HepG2 (cell line): ENCODE measurements at regions not wholly inside any gene's neighbourhood (a gene's known extent, or its start where the extent isn't known, plus 50 kb on each side); places are given as distances from the start of the nearest gene placed in this dataset.

ENCODE experiments used
- ATAC-seq: fragments of 200-7000 bp; cut with Tn5 transposase; 3 replicates; pipeline ENCODE4 v1.9.1; 2020; ENCODE audit warnings: mild to moderate bottlenecking, moderate library complexity
- BruUV-seq: library from RNA; stranded (reverse); fragments of 400-500 nt; replicated peaks from 2 replicates; lab custom pipeline; 2021; lab: Mats Ljungman, UMichigan
- CTCF ChIA-PET: fragments of 300-600 bp; formaldehyde crosslinking; extraction: SDS; loops from one replicate; lab custom pipeline; 2021; ENCODE audit warnings: low total read pairs, inconsistent platforms, low intra/inter-chr PET ratio; lab: Yijun Ruan, JAX
- POLR2A ChIA-PET: fragments of 350-600 bp; sonication (Branson Sonifier 250); formaldehyde crosslinking; loops from one replicate; lab custom pipeline; 2020; ENCODE audit warnings: antibody characterized with exemption, inconsistent platforms; lab: Yijun Ruan, JAX
- DNase-seq: peaks from one replicate; pipeline ENCODE4 v3.0.0-alpha.2; 2015; ENCODE audit warnings: low spot score
- FAIRE-seq: peaks from 3 replicates; lab custom pipeline; 2011; peaks lifted over from hg19 to GRCh38; lab: Jason Lieb, UNC
- H2AFZ ChIP-seq: one replicate; pipeline ENCODE4 v1.6.1; 2011; ENCODE audit warnings: low read length, inconsistent platforms
- H3K27ac ChIP-seq: fragments of 300-600 bp; 3 replicates; pipeline ENCODE4 v1.8.0; 2011; ENCODE audit warnings: mixed run types, mild to moderate bottlenecking, mixed read lengths, low read length, inconsistent platforms; ENCODE audit not compliant: insufficient read depth; ENCODE audit errors: extremely low read length
- H3K27me3 ChIP-seq, 2 experiments: fragments of 200-600 bp in 1 of 2; 2 replicates in 1 of 2; 3 replicates in 1 of 2; pipeline versions ENCODE4 v1.6.0 to v1.8.0; 2011; ENCODE audit warnings: low read length in 2 of 2, mild to moderate bottlenecking in 2 of 2, moderate library complexity in 2 of 2, inconsistent platforms in 1 of 2; ENCODE audit not compliant: insufficient read depth in 2 of 2, control insufficient read depth in 1 of 2
- H3K36me3 ChIP-seq, 2 experiments: fragments of 200-600 bp in 1 of 2; replicated peaks in 1 of 2; 2 replicates in 1 of 2; 3 replicates in 1 of 2; pipeline versions ENCODE4 v1.5.1 to v1.8.0; 2011; ENCODE audit warnings: low read length in 2 of 2, inconsistent platforms in 1 of 2; ENCODE audit not compliant: insufficient read depth in 2 of 2, control insufficient read depth in 1 of 2
- H3K4me1 ChIP-seq: 2 replicates; pipeline ENCODE4 v1.5.1; 2012; ENCODE audit warnings: low read length, inconsistent platforms; ENCODE audit not compliant: insufficient read depth
- H3K4me2 ChIP-seq: 2 replicates; pipeline ENCODE4 v1.6.0; 2011; ENCODE audit warnings: low read depth, low read length, inconsistent platforms
- H3K4me3 ChIP-seq, 3 experiments: fragments of 200-600 bp in 1 of 3; sonication (generic), shearing (Covaris generic) in 1 of 3; replicated peaks in 1 of 3; 2 replicates each; pipeline ENCODE4 v1.5.1; 2011 to 2016; ENCODE audit warnings: low read length in 3 of 3, inconsistent platforms in 2 of 3, low read depth in 2 of 3, mild to moderate bottlenecking in 2 of 3, control low read depth in 1 of 3, mixed read lengths in 1 of 3; ENCODE audit not compliant: insufficient read depth in 1 of 3
- H3K79me2 ChIP-seq: one replicate; pipeline ENCODE4 v1.6.1; 2011; ENCODE audit warnings: low read length, inconsistent platforms; ENCODE audit not compliant: insufficient read depth
- H3K9ac ChIP-seq: 2 replicates; pipeline ENCODE4 v1.6.0; 2011; ENCODE audit warnings: mild to moderate bottlenecking, low read depth, low read length, inconsistent platforms; ENCODE audit not compliant: insufficient read depth
- H3K9me3 ChIP-seq: 2 replicates; pipeline ENCODE4 v1.5.1; 2012; ENCODE audit warnings: mild to moderate bottlenecking, low read length
- H4K20me1 ChIP-seq: 2 replicates; pipeline ENCODE4 v1.6.0; 2011; ENCODE audit warnings: inconsistent platforms, mild to moderate bottlenecking, low read length, moderate library complexity; ENCODE audit not compliant: insufficient read depth
- ELF4 ChIP-seq: sonication (generic); formaldehyde crosslinking; IDR thresholded peaks from 2 replicates; pipeline ENCODE4 v1.5.0; 2020; ENCODE audit warnings: missing genetic modification reagents, mild to moderate bottlenecking, moderate library complexity, borderline replicate concordance
- GATAD1 ChIP-seq: IDR thresholded peaks from 2 replicates; pipeline ENCODE4 v1.6.1; 2016; ENCODE audit warnings: missing genetic modification reagents, missing compliant biosample characterization
- GTF2F1 ChIP-seq: fragments of 150-350 bp; IDR thresholded peaks from 2 replicates; pipeline ENCODE4 v1.6.1; 2014; ENCODE audit warnings: low read length
- LRRFIP1 ChIP-seq: sonication (generic); formaldehyde crosslinking; conservative IDR thresholded peaks from 2 replicates; pipeline ENCODE4 v1.4.0; 2020; ENCODE audit warnings: missing genetic modification reagents
- NCOR1 ChIP-seq: fragments of 200-600 bp; sonication (generic); IDR thresholded peaks from 2 replicates; pipeline ENCODE4 v1.7.0; 2017; ENCODE audit warnings: antibody characterized with exemption, low read length, borderline replicate concordance
- NR3C1 ChIP-seq: sonication (generic); formaldehyde crosslinking; IDR thresholded peaks from 2 replicates; pipeline ENCODE4 v1.4.0; 2020; ENCODE audit warnings: missing genetic modification reagents
- PREB ChIP-seq: sonication (generic); formaldehyde crosslinking; IDR thresholded peaks from 2 replicates; pipeline ENCODE4 v1.4.0; 2020; ENCODE audit warnings: missing genetic modification reagents
- RERE ChIP-seq: IDR thresholded peaks from 2 replicates; pipeline ENCODE4 v1.6.1; 2016; ENCODE audit warnings: low read depth, missing genetic modification reagents, missing compliant biosample characterization
- TOPORS ChIP-seq: sonication (generic); formaldehyde crosslinking; IDR thresholded peaks from 2 replicates; pipeline ENCODE4 v1.8.0; 2023; ENCODE audit warnings: mild to moderate bottlenecking, missing genetic modification reagents
- ZBTB26 ChIP-seq: IDR thresholded peaks from 2 replicates; pipeline ENCODE4 v1.6.1; 2016; ENCODE audit warnings: missing compliant biosample characterization, missing genetic modification reagents, borderline replicate concordance
- ZNF563 ChIP-seq: sonication (generic); formaldehyde crosslinking; IDR thresholded peaks from 2 replicates; pipeline ENCODE4 v1.8.0; 2022; ENCODE audit warnings: mild to moderate bottlenecking, moderate library complexity, missing genetic modification reagents
- WGBS: methylation state at CpG from one replicate; pipeline ENCODE4 v1.1.6; 2017; ENCODE audit warnings: low lambda C conversion rate; 5-methylcytosine and 5-hydroxymethylcytosine counted together
- in situ Hi-C: cut with HindIII; loops from 2 replicates; pipeline ENCODE4 v1.10.0; 2017; ENCODE audit warnings: low pct_unique_long_range_greater_than_20kb; ENCODE audit not compliant: extremely low pct_ligation_motif_present
- intact Hi-C: fragments of 100-400 bp; cut with micrococcal nuclease; formaldehyde crosslinking; loops from one replicate; pipeline ENCODE4 v1.10.0; 2022; ENCODE audit not compliant: unreplicated experiment

GRCh38 chr5:29378104-29378503 is 1815.4 kb upstream of the CDH6 start:
- DNase-seq (no peak), ATAC-seq (no peak), FAIRE-seq (no peak)
- CTCF ChIA-PET: no interaction called here
- TF ChIP-seq ZBTB26 (CRISPR knock-in tag) (no peak), LRRFIP1 (CRISPR knock-in tag) (no peak), ELF4 (CRISPR knock-in tag) (no peak), RERE (CRISPR knock-in tag) (no peak), NR3C1 (CRISPR knock-in tag) (no peak), GATAD1 (no peak), NCOR1 (no peak), PREB (CRISPR knock-in tag) (no peak), TOPORS (CRISPR knock-in tag) (no peak), ZNF563 (CRISPR knock-in tag) (no peak), GTF2F1 (no peak)
- POLR2A ChIA-PET: no interaction called here
- Histone ChIP-seq H3K9me3 (no peaks in the 10 kb centered on the region), H3K9ac (no peak overlapping the region), H3K4me1 (no peaks in the 10 kb centered on the region), H3K27ac (no peak overlapping the region), H3K79me2 (no peaks in the 10 kb centered on the region), H3K27me3 (no peaks in the 10 kb centered on the region), H3K4me3 (no peak overlapping the region), H3K36me3 (no peaks in the 10 kb centered on the region), H3K4me2 (no peak overlapping the region), H2AFZ (no peak overlapping the region), H4K20me1 (no peaks in the 10 kb centered on the region)
- BruUV-seq: no TSS peak
- 4% methylated on average over 5 of the region's 5 CpGs for WGBS
- in situ Hi-C loops (no loop called here), intact Hi-C loops (no loop called here)
